ENCODE measurements at regions not wholly inside any gene's neighbourhood (a gene's known extent, or its start where the extent isn't known, plus 50 kb on each side); places are given as distances from the start of the nearest gene placed in this dataset.

DNA sequence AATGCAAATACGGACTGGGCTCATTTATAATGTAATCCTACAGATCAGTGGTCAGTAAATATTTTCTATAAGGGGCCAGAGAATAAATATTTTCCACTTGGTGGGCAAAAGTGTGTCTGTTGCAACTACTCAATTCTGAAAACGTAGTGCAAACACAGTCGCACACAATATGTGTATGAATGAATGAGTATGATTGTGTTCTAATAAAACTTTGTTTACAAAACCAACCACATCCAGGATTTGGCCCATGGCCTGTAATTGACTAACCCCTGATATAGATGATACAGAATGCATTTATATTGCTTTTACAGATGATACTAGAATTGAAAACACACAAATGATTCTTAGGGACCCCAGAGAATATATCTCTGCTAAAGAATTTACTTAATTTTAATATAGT, 197.6 kb downstream of the ASB9 start:
- Histone ChIP-seq H3K27ac (replicated peaks in 1 of 4) (no peak overlapping the region), H3K4me1 (no peaks in the 10 kb centered on the region), H3K27me3 (no peaks in the 10 kb centered on the region), H3K9me3 (no peaks in the 10 kb centered on the region), H3K36me3 (no peaks in the 10 kb centered on the region), H3K4me3 (no peak overlapping the region)
- 51% methylated on average over 3 of the region's 3 CpGs for WGBS
- TF ChIP-seq, protein P1, sequence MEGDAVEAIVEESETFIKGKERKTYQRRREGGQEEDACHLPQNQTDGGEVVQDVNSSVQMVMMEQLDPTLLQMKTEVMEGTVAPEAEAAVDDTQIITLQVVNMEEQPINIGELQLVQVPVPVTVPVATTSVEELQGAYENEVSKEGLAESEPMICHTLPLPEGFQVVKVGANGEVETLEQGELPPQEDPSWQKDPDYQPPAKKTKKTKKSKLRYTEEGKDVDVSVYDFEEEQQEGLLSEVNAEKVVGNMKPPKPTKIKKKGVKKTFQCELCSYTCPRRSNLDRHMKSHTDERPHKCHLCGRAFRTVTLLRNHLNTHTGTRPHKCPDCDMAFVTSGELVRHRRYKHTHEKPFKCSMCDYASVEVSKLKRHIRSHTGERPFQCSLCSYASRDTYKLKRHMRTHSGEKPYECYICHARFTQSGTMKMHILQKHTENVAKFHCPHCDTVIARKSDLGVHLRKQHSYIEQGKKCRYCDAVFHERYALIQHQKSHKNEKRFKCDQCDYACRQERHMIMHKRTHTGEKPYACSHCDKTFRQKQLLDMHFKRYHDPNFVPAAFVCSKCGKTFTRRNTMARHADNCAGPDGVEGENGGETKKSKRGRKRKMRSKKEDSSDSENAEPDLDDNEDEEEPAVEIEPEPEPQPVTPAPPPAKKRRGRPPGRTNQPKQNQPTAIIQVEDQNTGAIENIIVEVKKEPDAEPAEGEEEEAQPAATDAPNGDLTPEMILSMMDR (IDR thresholded peaks at IDR 0.05), result no peak
- no peak for TF ChIP-seq POLR2A (IDR thresholded peaks at IDR 0.05; ENCODE audit: low read depth)
- TF ChIP-seq POLR2AphosphoS5 (IDR thresholded peaks at IDR 0.05), result no peak
- no peak for TF ChIP-seq EP300 (IDR thresholded peaks at IDR 0.05)
- DNase-seq (ENCODE audit: extremely low spot score), result no peak
- intact Hi-C loops (cut with DNase I), result no loop called here

DNA sequence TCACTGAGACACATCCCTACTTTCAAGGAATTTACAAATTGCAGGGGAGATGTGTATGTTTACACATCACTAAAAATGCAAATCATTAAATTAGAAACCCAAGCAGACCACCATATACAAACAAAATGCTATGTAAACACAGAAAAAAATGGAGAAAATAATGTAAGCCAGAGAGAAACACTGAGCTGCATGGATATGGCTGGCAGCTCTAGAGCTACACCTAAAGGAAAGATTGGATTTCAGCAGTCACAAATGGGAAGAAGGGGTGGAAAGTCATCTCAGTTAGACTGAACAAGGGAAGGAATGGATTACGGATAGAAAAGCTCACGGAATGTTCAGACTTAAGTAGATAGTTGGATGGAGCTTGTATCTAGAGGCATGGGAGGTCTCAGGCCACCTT, 186.3 kb downstream of the MOSPD2 start:
- DNase-seq (ENCODE audit: extremely low spot score), result no peak
- Histone ChIP-seq H3K36me3 (no peaks in the 10 kb centered on the region), H3K27me3 (no peaks in the 10 kb centered on the region), H3K9me3 (no peaks in the 10 kb centered on the region), H3K27ac (replicated peaks in 1 of 4) (no peak overlapping the region), H3K4me1 (no peaks in the 10 kb centered on the region), H3K4me3 (no peak overlapping the region)
- TF ChIP-seq POLR2A (IDR thresholded peaks at IDR 0.05; ENCODE audit: low read depth) (no peak), POLR2AphosphoS5 (IDR thresholded peaks at IDR 0.05) (no peak), EP300 (IDR thresholded peaks at IDR 0.05) (no peak)
- TF ChIP-seq, protein P1 (IDR thresholded peaks at IDR 0.05), result no peak
- WGBS, result 72% methylated on average over 2 of the region's 2 CpGs
- intact Hi-C loops (cut with DNase I), result no loop called here

DNA sequence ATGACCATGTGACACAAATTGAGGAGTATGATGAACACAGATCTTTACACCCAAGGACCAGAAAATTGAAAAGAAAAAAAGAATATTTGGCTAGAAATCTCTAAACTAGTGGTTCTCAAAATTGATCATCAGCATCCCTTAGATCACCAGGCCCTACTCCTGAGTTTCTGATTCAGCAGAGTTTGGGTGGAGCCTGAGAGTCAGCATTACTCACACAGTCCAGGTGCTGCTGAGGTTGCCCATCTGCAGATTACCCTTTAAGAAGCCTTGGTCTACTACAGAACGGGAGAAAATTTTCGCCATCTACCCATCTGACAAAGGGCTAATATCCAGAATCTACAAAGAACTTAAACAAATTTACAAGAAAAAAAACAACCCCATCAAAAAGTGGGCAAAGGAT, 182.8 kb downstream of the MOSPD2 start:
- Histone ChIP-seq H3K9me3 (no peaks in the 10 kb centered on the region), H3K4me1 (no peaks in the 10 kb centered on the region), H3K27ac (replicated peaks in 1 of 4) (no peak overlapping the region), H3K4me3 (no peak overlapping the region), H3K27me3 (no peaks in the 10 kb centered on the region), H3K36me3 (no peaks in the 10 kb centered on the region)
- WGBS, result 80% methylated on average over 2 of the region's 2 CpGs
- DNase-seq (ENCODE audit: extremely low spot score), result no peak
- TF ChIP-seq EP300 (IDR thresholded peaks at IDR 0.05), result no peak
- TF ChIP-seq POLR2A (IDR thresholded peaks at IDR 0.05; ENCODE audit: low read depth), result no peak
- no peak for TF ChIP-seq POLR2AphosphoS5 (IDR thresholded peaks at IDR 0.05)
- TF ChIP-seq, protein P1 (IDR thresholded peaks at IDR 0.05), result no peak
- intact Hi-C loops (cut with DNase I), result no loop called here

DNA sequence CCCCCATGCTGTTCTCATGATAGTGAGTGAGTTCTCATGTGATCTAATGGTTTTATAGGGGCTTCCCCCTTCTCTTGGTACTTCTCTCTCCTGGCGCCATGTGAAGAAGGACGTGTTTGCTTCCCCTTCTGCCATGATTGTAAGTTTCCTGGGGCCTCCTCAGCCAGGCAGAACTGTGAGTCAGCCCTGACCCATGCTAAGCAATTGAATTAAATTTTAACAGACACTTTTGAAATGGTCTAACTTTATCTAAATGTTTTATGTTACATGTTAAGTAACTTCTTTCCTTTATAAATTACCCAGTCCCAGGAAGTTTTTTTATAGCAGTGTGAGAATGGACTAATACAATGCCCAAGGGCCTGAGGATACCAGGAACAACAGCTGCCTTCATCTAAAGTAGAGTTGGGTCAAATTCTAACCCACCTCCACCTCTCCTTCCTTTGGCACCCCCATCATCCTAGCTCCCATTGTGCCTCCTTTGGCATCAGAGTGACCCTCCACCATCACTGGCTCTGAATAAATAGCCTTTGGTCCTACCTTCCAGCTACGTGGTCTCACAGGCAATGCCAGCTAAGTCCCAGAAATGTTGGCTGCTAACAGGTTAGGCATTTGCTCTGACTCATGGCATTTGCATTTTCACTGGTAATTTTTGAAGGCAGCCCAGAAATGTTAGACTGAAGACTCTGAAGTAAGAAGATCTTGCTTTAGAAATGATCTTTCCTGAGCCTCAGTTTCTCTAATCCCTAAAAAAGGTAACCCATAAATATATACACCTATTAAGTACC, 182.1 kb downstream of the MOSPD2 start:
- Histone ChIP-seq H3K4me3 (no peak overlapping the region), H3K9me3 (no peaks in the 10 kb centered on the region), H3K27me3 (no peaks in the 10 kb centered on the region), H3K36me3 (no peaks in the 10 kb centered on the region), H3K4me1 (no peaks in the 10 kb centered on the region), H3K27ac (replicated peaks in 1 of 4) (no peak overlapping the region)
- WGBS, result 74% methylated on average over 3 of the region's 3 CpGs
- no peak for DNase-seq (ENCODE audit: extremely low spot score)
- intact Hi-C loops (cut with DNase I), result no loop called here
- no peak for TF ChIP-seq POLR2AphosphoS5 (IDR thresholded peaks at IDR 0.05)
- TF ChIP-seq EP300 (IDR thresholded peaks at IDR 0.05), result no peak
- TF ChIP-seq, protein P1 (IDR thresholded peaks at IDR 0.05), result no peak
- TF ChIP-seq POLR2A (IDR thresholded peaks at IDR 0.05; ENCODE audit: low read depth), result no peak

DNA sequence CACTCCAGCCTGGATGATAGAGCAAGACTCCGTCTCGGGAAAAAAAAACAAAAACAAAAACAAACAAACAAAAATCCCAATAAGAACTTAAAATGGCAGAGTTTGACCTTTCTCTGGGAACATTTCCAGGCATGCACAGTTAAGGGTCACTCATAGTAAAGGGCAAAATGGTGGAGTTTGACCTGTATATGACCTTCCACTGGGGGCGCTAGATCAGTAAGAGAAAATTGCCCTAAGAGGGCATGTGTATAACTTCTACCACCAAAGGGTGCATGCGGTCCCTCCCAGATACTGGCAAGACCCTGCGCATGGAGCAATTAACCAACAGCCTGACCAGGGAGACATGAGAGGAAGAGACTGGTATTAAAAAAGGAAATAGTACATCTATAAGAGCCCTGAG, 177.2 kb downstream of the MOSPD2 start:
- Histone ChIP-seq H3K4me3 (no peak overlapping the region), H3K4me1 (no peaks in the 10 kb centered on the region), H3K9me3 (no peaks in the 10 kb centered on the region), H3K27me3 (no peaks in the 10 kb centered on the region), H3K27ac (replicated peaks in 1 of 4) (no peak overlapping the region), H3K36me3 (no peaks in the 10 kb centered on the region)
- no peak for DNase-seq (ENCODE audit: extremely low spot score)
- TF ChIP-seq EP300 (IDR thresholded peaks at IDR 0.05) (no peak), POLR2A (IDR thresholded peaks at IDR 0.05; ENCODE audit: low read depth) (no peak)
- TF ChIP-seq, protein P1 (IDR thresholded peaks at IDR 0.05), result no peak
- intact Hi-C loops (cut with DNase I), result no loop called here
- WGBS, result 83% methylated on average over 5 of the region's 5 CpGs
